Gastroesophageal sphincter (tissue), 4 donors: ENCODE measurements at regions not wholly inside any gene's neighbourhood (a gene's known extent, or its start where the extent isn't known, plus 50 kb on each side); places are given as distances from the start of the nearest gene placed in this dataset.
A peak's percentile ranks its signal among the peaks of the same experiment; 100 is the strongest.
"Not testable (repeated sequence)": the region's sequence is repeated elsewhere in the genome, so short reads cannot be mapped to it uniquely, and the experiment has no call there.

ENCODE experiments used
- ATAC-seq: fragments of 150-250 bp; one replicate; pipeline ENCODE4 v1.9.1; 2016; ENCODE audit warnings: mild to moderate bottlenecking, moderate library complexity
- H3K27ac ChIP-seq, 4 donors: fragments of 200-600 bp; sonication (generic) in 3 of 4; 1 replicate in 3 of 4; 2 replicates in 1 of 4; pipeline ENCODE4 v1.5.1; 2016 to 2019
- H3K27me3 ChIP-seq: fragments of 200-600 bp; sonication (generic); one replicate; pipeline ENCODE4 v1.5.1; 2019
- H3K36me3 ChIP-seq, 2 donors: fragments of 200-600 bp; sonication (generic); one replicate each; pipeline ENCODE4 v1.5.1; 2019; ENCODE audit warnings: control low read depth in 1 of 2
- H3K4me1 ChIP-seq, 3 donors: fragments of 200-600 bp; sonication (generic); 1 replicate in 2 of 3; 2 replicates in 1 of 3; pipeline ENCODE4 v1.5.1; 2016 to 2019; ENCODE audit warnings: control low read depth in 2 of 3
- H3K4me3 ChIP-seq, 2 donors: fragments of 200-600 bp; sonication (generic); one replicate each; pipeline ENCODE4 v1.5.1; 2019; ENCODE audit warnings: mild to moderate bottlenecking in 1 of 2, moderate library complexity in 1 of 2
- H3K9me3 ChIP-seq, 3 donors: fragments of 200-600 bp; sonication (generic); one replicate each; pipeline ENCODE4 v1.5.1; 2017 to 2019; ENCODE audit warnings: control low read depth in 2 of 3
- EP300 ChIP-seq: sonication (generic); formaldehyde crosslinking; IDR thresholded peaks from one replicate; pipeline ENCODE4 v1.6.1; 2017; ENCODE audit warnings: antibody characterized with exemption, mild to moderate bottlenecking
- POLR2A ChIP-seq, 2 donors: fragments of 450-650 bp; IDR thresholded peaks; one replicate each; pipeline ENCODE4 v1.6.1; 2017; ENCODE audit warnings: antibody characterized with exemption in 2 of 2, mild to moderate bottlenecking in 2 of 2, moderate library complexity in 1 of 2
- POLR2AphosphoS5 ChIP-seq: sonication (generic); formaldehyde crosslinking; IDR thresholded peaks from one replicate; pipeline ENCODE4 v1.6.1; 2017; ENCODE audit warnings: antibody characterized with exemption
- WGBS, 2 donors: methylation state at CpG; one replicate each; pipeline ENCODE4 v1.1.5; 2018; ENCODE audit warnings: low coverage in 1 of 2; 5-methylcytosine and 5-hydroxymethylcytosine counted together
- TF ChIP-seq, protein P1 (sequence below), 4 experiments: fragments of 200-600 bp in 2 of 4; fragments of 450-650 bp in 2 of 4; sonication (generic) in 1 of 4; IDR thresholded peaks; one replicate each; pipeline ENCODE4 v1.5.1; 2017 to 2019; ENCODE audit warnings: antibody characterized with exemption in 4 of 4, mild to moderate bottlenecking in 2 of 4, moderate library complexity in 2 of 4

- no peak for ATAC-seq
- Histone ChIP-seq H3K36me3 (no peaks in the 10 kb centered on the region), H3K27ac (no peak overlapping the region), H3K4me3 (no peak overlapping the region), H3K9me3 (no peaks in the 10 kb centered on the region), H3K27me3 (peaks cover 8% of the 10 kb centered on the region), H3K4me1 (no peaks in the 10 kb centered on the region)
- WGBS, 2 donors = 28 to 56% methylated on average over 5 to 6 of the region's 6 CpGs
- TF ChIP-seq EP300 (no peak), POLR2A (IDR thresholded peaks at IDR 0.05) (no peak), POLR2AphosphoS5 (no peak)
- TF ChIP-seq, protein P1, sequence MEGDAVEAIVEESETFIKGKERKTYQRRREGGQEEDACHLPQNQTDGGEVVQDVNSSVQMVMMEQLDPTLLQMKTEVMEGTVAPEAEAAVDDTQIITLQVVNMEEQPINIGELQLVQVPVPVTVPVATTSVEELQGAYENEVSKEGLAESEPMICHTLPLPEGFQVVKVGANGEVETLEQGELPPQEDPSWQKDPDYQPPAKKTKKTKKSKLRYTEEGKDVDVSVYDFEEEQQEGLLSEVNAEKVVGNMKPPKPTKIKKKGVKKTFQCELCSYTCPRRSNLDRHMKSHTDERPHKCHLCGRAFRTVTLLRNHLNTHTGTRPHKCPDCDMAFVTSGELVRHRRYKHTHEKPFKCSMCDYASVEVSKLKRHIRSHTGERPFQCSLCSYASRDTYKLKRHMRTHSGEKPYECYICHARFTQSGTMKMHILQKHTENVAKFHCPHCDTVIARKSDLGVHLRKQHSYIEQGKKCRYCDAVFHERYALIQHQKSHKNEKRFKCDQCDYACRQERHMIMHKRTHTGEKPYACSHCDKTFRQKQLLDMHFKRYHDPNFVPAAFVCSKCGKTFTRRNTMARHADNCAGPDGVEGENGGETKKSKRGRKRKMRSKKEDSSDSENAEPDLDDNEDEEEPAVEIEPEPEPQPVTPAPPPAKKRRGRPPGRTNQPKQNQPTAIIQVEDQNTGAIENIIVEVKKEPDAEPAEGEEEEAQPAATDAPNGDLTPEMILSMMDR (IDR thresholded peaks at IDR 0.05) = no peak
These were observed 202.2 kb downstream of the IPMK start for GRCh38 chr10:58065529-58065815.

- H3K27ac ChIP-seq = no peak overlapping the region
- H3K36me3 ChIP-seq = no peaks in the 10 kb centered on the region
- TF ChIP-seq, protein P1 (IDR thresholded peaks at IDR 0.05) = peak in 1 of 4 experiments; percentile 38
- no peak for TF ChIP-seq POLR2A (IDR thresholded peaks at IDR 0.05)
- no peak overlapping the region for H3K4me3 ChIP-seq
- no peaks in the 10 kb centered on the region for H3K9me3 ChIP-seq
- ATAC-seq = no peak
- peaks cover 8% of the 10 kb centered on the region for H3K27me3 ChIP-seq
- H3K4me1 ChIP-seq = no peaks in the 10 kb centered on the region
- WGBS, 2 donors = 44 to 52% methylated on average over 4 of the region's 4 CpGs
These were observed 202.8 kb downstream of the IPMK start for GRCh38 chr10:58064714-58065528.

GRCh38 chr10:58063861-58064480 lies 203.7 kb downstream of the IPMK start:
- Histone ChIP-seq H3K4me1 (no peaks in the 10 kb centered on the region), H3K4me3 (no peak overlapping the region), H3K27ac (no peak overlapping the region), H3K9me3 (no peaks in the 10 kb centered on the region), H3K27me3 (peaks cover 8% of the 10 kb centered on the region), H3K36me3 (no peaks in the 10 kb centered on the region)
- no peak for ATAC-seq
- TF ChIP-seq POLR2A (IDR thresholded peaks at IDR 0.05) (no peak), POLR2AphosphoS5 (no peak), EP300 (no peak)
- TF ChIP-seq, protein P1 (IDR thresholded peaks at IDR 0.05) = no peak
- 43 to 52% methylated on average over 7 of the region's 7 CpGs for WGBS, 2 donors

DNA sequence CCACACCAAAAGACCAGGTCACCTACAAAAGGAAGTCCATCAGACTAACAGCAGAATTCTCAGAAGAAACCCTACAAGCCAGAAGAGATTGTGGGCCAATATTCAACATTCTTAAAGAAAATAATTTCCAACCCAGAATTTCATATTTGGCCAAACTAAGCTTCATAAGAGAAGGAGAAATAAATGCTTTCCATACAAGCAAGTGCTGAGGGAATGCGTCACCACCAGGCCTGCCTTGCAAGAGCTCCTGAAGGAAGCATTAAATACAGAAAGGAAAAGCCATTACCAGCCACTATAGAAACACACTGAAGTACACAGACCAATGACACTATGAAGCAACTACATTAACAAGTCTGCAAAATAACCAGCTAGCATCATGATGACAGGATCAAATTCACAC lies 209.0 kb downstream of the IPMK start:
- not testable (repeated sequence) for H3K27me3 ChIP-seq, H3K9me3 ChIP-seq, H3K36me3 ChIP-seq, H3K4me1 ChIP-seq, ATAC-seq, H3K4me3 ChIP-seq, H3K27ac ChIP-seq
- WGBS, 2 donors = 67 to 100% methylated on average over 1 of the region's 1 CpG

- H3K27ac ChIP-seq = no peak overlapping the region
- H3K4me3 ChIP-seq = no peak overlapping the region
- ATAC-seq = no peak
- no peaks in the 10 kb centered on the region for H3K4me1 ChIP-seq
- H3K9me3 ChIP-seq = no peaks in the 10 kb centered on the region
- TF ChIP-seq POLR2A (IDR thresholded peaks at IDR 0.05) = no peak
- no peak for TF ChIP-seq EP300
- TF ChIP-seq, protein P1 (IDR thresholded peaks at IDR 0.05) = no peak
- no peak for TF ChIP-seq POLR2AphosphoS5
- H3K36me3 ChIP-seq = no peaks in the 10 kb centered on the region
- no peaks in the 10 kb centered on the region for H3K27me3 ChIP-seq
- WGBS, 2 donors = 71% methylated on average over 2 of the region's 2 CpGs; no CpG with 5 or more reads in 1 of the 2 donors
These were observed 212.8 kb downstream of the IPMK start for GRCh38 chr10:58054881-58055280.
